ENCODE measurements at regions not wholly inside any gene's neighbourhood (a gene's known extent, or its start where the extent isn't known, plus 50 kb on each side); places are given as distances from the start of the nearest gene placed in this dataset.

GRCh38 chr2:199111458-199111857 is 346.3 kb downstream of the SATB2 start:
- no peak overlapping the region for H3K4me3 ChIP-seq (ENCODE audit: low read depth, low read length)
- TF ChIP-seq CTCF (IDR thresholded peaks at IDR 0.05; ENCODE audit: low read depth, low read length): no peak
- DNase-seq: no peak
- H3K27me3 ChIP-seq (ENCODE audit: insufficient read depth, low read depth, severe bottlenecking): no peaks in the 10 kb centered on the region
- no peaks in the 10 kb centered on the region for H3K36me3 ChIP-seq
- H3K27ac ChIP-seq: no peak overlapping the region
- H3K9me3 ChIP-seq (ENCODE audit: severe bottlenecking): no peaks in the 10 kb centered on the region

- no peaks in the 10 kb centered on the region for H3K36me3 ChIP-seq
- DNase-seq: no peak
- H3K27me3 ChIP-seq (ENCODE audit: insufficient read depth, low read depth, severe bottlenecking): no peaks in the 10 kb centered on the region
- no peak overlapping the region for H3K4me3 ChIP-seq (ENCODE audit: low read depth, low read length)
- H3K27ac ChIP-seq: no peak overlapping the region
- TF ChIP-seq CTCF (IDR thresholded peaks at IDR 0.05; ENCODE audit: low read depth, low read length): no peak
- H3K9me3 ChIP-seq (ENCODE audit: severe bottlenecking): no peaks in the 10 kb centered on the region
Measured at GRCh38 chr2:199108056-199108455, 349.7 kb downstream of the SATB2 start.

- no peak overlapping the region for H3K27ac ChIP-seq
- H3K4me3 ChIP-seq (ENCODE audit: low read depth, low read length): no peak overlapping the region
- no peaks in the 10 kb centered on the region for H3K9me3 ChIP-seq (ENCODE audit: severe bottlenecking)
- H3K27me3 ChIP-seq (ENCODE audit: insufficient read depth, low read depth, severe bottlenecking): no peaks in the 10 kb centered on the region
- H3K36me3 ChIP-seq: no peaks in the 10 kb centered on the region
- TF ChIP-seq CTCF (IDR thresholded peaks at IDR 0.05; ENCODE audit: low read depth, low read length): no peak
- DNase-seq: no peak
Measured at GRCh38 chr2:199105826-199106225, 351.9 kb downstream of the SATB2 start.

- Histone ChIP-seq H3K4me3 (ENCODE audit: low read depth, low read length) (no peak overlapping the region), H3K9me3 (ENCODE audit: severe bottlenecking) (no peaks in the 10 kb centered on the region), H3K27me3 (ENCODE audit: insufficient read depth, low read depth, severe bottlenecking) (no peaks in the 10 kb centered on the region), H3K36me3 (no peaks in the 10 kb centered on the region), H3K27ac (no peak overlapping the region)
- TF ChIP-seq CTCF (IDR thresholded peaks at IDR 0.05; ENCODE audit: low read depth, low read length): no peak
- no peak for DNase-seq
Measured at GRCh38 chr2:199101487-199101886, 356.3 kb downstream of the SATB2 start.

- DNase-seq: no peak
Measured at GRCh38 chr2:199100326-199101110, 357.2 kb downstream of the SATB2 start.

More at GRCh38 chr2:199100326-199101110, 357.2 kb downstream of the SATB2 start:
- no peaks in the 10 kb centered on the region for H3K27me3 ChIP-seq (ENCODE audit: insufficient read depth, low read depth, severe bottlenecking)
- no peak overlapping the region for H3K27ac ChIP-seq
- H3K9me3 ChIP-seq (ENCODE audit: severe bottlenecking): no peaks in the 10 kb centered on the region
- no peak for TF ChIP-seq CTCF (IDR thresholded peaks at IDR 0.05; ENCODE audit: low read depth, low read length)
- H3K4me3 ChIP-seq (ENCODE audit: low read depth, low read length): no peak overlapping the region
- no peaks in the 10 kb centered on the region for H3K36me3 ChIP-seq
